Lung (tissue), 11 donors: ENCODE measurements at regions not wholly inside any gene's neighbourhood (a gene's known extent, or its start where the extent isn't known, plus 50 kb on each side); places are given as distances from the start of the nearest gene placed in this dataset.

ENCODE experiments used
- ATAC-seq: fragments of 200-7000 bp; cut with Tn5 transposase; one replicate; pipeline ENCODE4 v1.9.1; 2020; ENCODE audit warnings: moderate number of reproducible peaks; ENCODE audit not compliant: insufficient read depth, low FRiP score
- DNase-seq, 3 donors: peaks; one replicate each; pipeline ENCODE4 v3.0.0-alpha.2; 2013 to 2017
- H3K27ac ChIP-seq, 2 donors: one replicate each; pipeline ENCODE4 v1.5.1; 2013; ENCODE audit warnings: mild to moderate bottlenecking in 2 of 2, moderate library complexity in 2 of 2, control low read depth in 1 of 2, inconsistent platforms in 1 of 2, low read depth in 1 of 2, low read length in 1 of 2
- H3K27me3 ChIP-seq, 3 donors: one replicate each; pipeline ENCODE4 v1.5.1; 2013; ENCODE audit warnings: low read length in 2 of 3; ENCODE audit not compliant: control insufficient read depth in 3 of 3, insufficient read depth in 3 of 3
- H3K36me3 ChIP-seq, 4 donors: one replicate each; pipeline ENCODE4 v1.5.1; 2013; ENCODE audit warnings: low read length in 4 of 4, mild to moderate bottlenecking in 1 of 4, moderate library complexity in 1 of 4; ENCODE audit not compliant: control insufficient read depth in 4 of 4, insufficient read depth in 4 of 4
- H3K4me1 ChIP-seq, 5 donors: one replicate each; pipeline ENCODE4 v1.5.1; 2013; ENCODE audit warnings: low read length in 5 of 5, mild to moderate bottlenecking in 2 of 5, moderate library complexity in 1 of 5; ENCODE audit not compliant: control insufficient read depth in 5 of 5, insufficient read depth in 5 of 5
- H3K4me3 ChIP-seq: one replicate; pipeline ENCODE4 v1.5.1; 2013; ENCODE audit warnings: mild to moderate bottlenecking, control low read depth, moderate library complexity
- H3K9ac ChIP-seq, 2 donors: one replicate each; pipeline ENCODE4 v1.5.1; 2013; ENCODE audit warnings: low read length in 2 of 2, control low read depth in 1 of 2; ENCODE audit not compliant: insufficient read depth in 1 of 2
- H3K9me3 ChIP-seq, 4 donors: one replicate each; pipeline ENCODE4 v1.5.1; 2013; ENCODE audit warnings: low read length in 3 of 4, mild to moderate bottlenecking in 1 of 4, moderate library complexity in 1 of 4; ENCODE audit not compliant: control insufficient read depth in 4 of 4, insufficient read depth in 3 of 4
- WGBS, 2 donors: extraction: QIAGEN DNeasy Blood & Tissue Kit; methylation state at CpG; one replicate each; pipeline ENCODE4 v1.1.7; 2013; 5-methylcytosine and 5-hydroxymethylcytosine counted together
- TF ChIP-seq, protein P1 (sequence below): IDR thresholded peaks from 2 replicates; pipeline ENCODE4 v1.5.1; 2012; ENCODE audit warnings: mild to moderate bottlenecking; ENCODE audit errors: control extremely low read depth, extremely low read depth
- donor health status: control.
- donor health status: control.
- donor health status: Bipolar disorder and iron deficiency.
- donor health status: healthy.
- donor health status: DM: yes; HTN: yes; CAD: no.

GRCh38 chr18:41165625-41166024 lies 789.4 kb upstream of the PIK3C3 start:
- Histone ChIP-seq H3K9ac (no peak overlapping the region), H3K4me1 (peaks cover 0 to 4% (median 0%) of the 10 kb centered on the region in 5 donors), H3K4me3 (no peak overlapping the region), H3K27ac (no peak overlapping the region), H3K27me3 (no peaks in the 10 kb centered on the region), H3K36me3 (no peaks in the 10 kb centered on the region), H3K9me3 (no peaks in the 10 kb centered on the region)
- ATAC-seq, result no peak
- DNase-seq, result no peak
- 64 to 80% methylated on average over 2 of the region's 2 CpGs for WGBS, 2 donors
- TF ChIP-seq, protein P1, sequence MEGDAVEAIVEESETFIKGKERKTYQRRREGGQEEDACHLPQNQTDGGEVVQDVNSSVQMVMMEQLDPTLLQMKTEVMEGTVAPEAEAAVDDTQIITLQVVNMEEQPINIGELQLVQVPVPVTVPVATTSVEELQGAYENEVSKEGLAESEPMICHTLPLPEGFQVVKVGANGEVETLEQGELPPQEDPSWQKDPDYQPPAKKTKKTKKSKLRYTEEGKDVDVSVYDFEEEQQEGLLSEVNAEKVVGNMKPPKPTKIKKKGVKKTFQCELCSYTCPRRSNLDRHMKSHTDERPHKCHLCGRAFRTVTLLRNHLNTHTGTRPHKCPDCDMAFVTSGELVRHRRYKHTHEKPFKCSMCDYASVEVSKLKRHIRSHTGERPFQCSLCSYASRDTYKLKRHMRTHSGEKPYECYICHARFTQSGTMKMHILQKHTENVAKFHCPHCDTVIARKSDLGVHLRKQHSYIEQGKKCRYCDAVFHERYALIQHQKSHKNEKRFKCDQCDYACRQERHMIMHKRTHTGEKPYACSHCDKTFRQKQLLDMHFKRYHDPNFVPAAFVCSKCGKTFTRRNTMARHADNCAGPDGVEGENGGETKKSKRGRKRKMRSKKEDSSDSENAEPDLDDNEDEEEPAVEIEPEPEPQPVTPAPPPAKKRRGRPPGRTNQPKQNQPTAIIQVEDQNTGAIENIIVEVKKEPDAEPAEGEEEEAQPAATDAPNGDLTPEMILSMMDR, result no peak

DNA sequence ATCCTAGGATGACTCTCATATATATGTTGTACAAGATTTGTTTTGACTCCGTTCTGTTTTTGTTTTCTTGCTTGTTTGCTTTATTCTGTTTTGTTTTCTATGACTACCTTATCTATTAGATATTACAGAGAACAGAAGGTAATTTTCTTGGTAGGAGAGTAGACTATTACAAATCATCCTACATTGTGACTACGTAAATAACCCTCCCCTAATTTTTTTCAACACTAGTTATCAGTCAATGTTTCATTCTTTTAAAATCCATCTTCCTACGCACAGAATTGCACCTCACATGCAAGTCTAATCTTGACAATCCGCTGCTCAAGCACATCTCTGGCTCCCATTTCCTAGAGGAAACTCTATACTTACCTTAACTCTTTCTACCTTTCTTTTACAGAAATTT lies 792.3 kb upstream of the PIK3C3 start:
- no peak overlapping the region for H3K9ac ChIP-seq
- TF ChIP-seq, protein P1, result no peak
- H3K9me3 ChIP-seq, result no peaks in the 10 kb centered on the region
- peaks cover 0 to 4% (median 0%) of the 10 kb centered on the region in 5 donors for H3K4me1 ChIP-seq
- no peak overlapping the region for H3K4me3 ChIP-seq
- no peak overlapping the region for H3K27ac ChIP-seq
- DNase-seq (no peak), ATAC-seq (no peak)
- no peaks in the 10 kb centered on the region for H3K36me3 ChIP-seq
- H3K27me3 ChIP-seq, result no peaks in the 10 kb centered on the region
- WGBS, 2 donors, result 83 to 88% methylated on average over 4 of the region's 4 CpGs

DNA sequence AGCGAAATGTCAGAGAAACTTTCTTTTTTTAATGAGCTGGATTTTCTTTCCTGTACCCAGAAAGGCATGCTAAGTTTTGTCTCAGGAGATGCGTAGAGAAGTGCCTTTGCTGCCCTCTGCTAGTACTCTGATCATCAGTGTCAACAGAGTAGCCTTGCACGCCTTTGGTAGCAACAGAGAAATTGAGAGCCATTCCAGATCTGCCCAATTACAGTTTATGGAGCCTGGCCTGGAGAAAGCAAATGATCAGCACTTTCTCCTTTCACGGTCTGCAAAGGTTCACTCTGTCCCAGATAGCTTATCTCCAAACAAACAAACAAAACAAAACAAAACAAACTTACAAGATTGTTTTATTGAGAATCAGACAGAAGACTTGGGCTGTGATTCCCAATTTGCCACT lies 792.8 kb upstream of the PIK3C3 start:
- no peak for ATAC-seq
- Histone ChIP-seq H3K27ac (no peak overlapping the region), H3K9me3 (no peaks in the 10 kb centered on the region), H3K36me3 (no peaks in the 10 kb centered on the region), H3K27me3 (no peaks in the 10 kb centered on the region), H3K4me3 (no peak overlapping the region), H3K4me1 (peaks cover 0 to 4% (median 0%) of the 10 kb centered on the region in 5 donors), H3K9ac (no peak overlapping the region)
- TF ChIP-seq, protein P1, result no peak
- DNase-seq, result no peak
- 68 to 77% methylated on average over 4 of the region's 4 CpGs for WGBS, 2 donors
